Fibroblast of skin of abdomen (primary cell): ENCODE measurements at regions not wholly inside any gene's neighbourhood (a gene's known extent, or its start where the extent isn't known, plus 50 kb on each side); places are given as distances from the start of the nearest gene placed in this dataset.
A peak's percentile ranks its signal among the peaks of the same experiment; 100 is the strongest.
"Not testable (repeated sequence)": the region's sequence is repeated elsewhere in the genome, so short reads cannot be mapped to it uniquely, and the experiment has no call there.

Source experiments
- DNase-seq: peaks from one replicate; pipeline ENCODE4 v3.0.0-alpha.2; 2013

DNA sequence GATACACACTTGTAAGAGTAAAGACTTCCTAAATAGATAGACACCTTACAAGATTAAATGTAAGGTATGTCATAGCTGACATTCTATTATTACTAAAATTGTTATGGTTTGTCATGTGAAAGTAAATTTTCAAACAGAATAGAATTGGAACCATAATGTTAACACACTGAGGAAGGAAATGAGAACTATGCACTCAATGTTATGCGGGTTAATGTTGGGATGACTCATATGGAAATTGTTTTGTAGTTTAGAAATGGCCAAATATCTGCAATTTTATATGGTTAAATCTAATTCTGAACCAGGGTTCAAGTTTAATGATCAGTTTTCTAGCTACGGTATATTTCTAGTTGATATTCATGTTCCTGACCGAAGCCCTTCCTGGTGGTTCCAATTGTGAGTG, 214.2 kb upstream of the ADO start:
- peak; percentile 44 for DNase-seq

GRCh38 chr10:62594093-62594520, 210.4 kb upstream of the ADO start:
- peak; percentile 77 for DNase-seq

DNA sequence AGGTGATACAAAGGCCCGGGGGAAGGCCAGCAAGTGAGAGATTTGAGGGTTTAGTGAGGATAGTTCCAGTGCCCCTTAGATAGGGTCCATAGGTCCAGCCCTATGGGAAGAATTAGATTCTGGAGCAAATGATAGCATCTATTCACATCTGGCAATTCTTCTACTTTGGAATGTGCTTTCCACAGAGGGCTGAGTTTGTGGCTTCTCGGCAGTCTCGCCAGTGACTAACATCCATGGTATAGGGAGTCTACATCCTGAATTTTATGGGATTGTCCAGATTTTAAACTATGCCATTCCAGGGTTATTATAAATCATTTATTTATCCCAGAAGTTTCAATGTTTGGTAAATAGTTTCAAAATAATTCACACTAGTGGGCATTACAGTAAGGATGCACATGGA, 207.3 kb upstream of the ADO start:
- DNase-seq: peak; percentile 95

DNA sequence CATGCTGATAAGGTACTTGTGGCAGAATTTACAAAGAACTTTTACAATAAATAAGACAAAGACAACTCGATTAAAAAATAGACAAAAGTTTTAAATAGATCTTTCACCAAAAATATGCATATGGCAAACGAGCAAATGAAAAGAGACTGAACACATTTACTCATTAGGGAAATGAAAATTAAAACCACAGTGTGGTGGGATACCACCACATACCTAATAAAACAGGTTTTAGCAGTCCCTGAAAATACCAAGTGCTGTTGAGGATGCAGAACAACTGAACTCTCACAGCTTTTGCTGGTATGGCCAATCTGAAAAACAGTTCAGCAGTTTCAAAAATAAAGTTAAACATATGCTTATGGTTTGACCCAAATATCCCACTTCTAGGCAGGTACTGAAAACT, 205.4 kb upstream of the ADO start:
- DNase-seq: no peak

- not testable (repeated sequence) for DNase-seq
Observed at GRCh38 chr10:62606551-62606950, 198.0 kb upstream of the ADO start.

GRCh38 chr10:62608189-62608875, 196.2 kb upstream of the ADO start:
- not testable (repeated sequence) for DNase-seq

DNA sequence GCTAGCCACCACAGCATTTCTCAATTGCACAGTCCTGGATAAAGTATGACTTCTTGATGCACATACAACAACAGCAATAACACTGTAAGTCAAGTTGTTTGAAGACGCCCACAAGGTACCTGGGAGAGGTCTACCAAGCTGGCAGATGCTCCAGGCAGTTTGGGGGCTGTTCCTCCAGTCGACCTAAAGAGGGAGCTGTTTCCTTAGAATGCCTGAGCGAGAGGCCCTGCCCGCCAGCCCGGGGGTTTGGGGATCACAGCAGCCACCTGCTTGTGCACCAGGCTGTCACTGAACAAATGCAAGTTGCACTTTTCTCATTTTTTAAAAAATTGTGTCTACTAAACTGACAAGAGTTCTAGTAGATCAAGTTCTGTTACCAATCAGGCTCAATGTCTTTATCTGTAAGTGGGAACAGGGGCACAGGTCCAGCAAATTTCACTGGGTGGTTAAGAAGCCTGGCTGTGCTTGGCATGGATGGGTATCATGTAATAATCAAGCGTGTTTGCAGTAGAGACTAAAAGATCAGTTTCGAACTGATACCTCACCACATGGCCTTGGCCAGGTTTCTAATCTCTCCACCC, 193.8 kb upstream of the ADO start:
- DNase-seq: peak; percentile 56

DNA sequence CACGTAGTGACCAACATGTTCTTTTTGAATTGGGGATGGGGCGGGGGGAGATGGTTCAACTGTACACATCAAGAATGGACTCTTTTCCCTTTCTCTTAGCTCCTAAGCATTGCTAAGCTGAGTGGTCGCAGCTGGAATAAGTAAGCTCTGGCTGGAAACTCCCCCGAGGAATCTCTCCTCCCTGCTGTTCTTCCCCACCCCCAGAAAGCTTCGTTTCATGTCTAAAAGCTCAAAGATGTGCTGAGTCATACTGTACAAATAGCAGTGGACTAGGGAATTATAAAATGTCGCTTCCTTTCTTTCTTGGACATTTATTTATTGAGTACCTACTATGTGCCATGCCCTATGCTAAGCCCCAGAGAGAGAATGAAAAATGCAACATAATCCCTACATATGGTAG, 191.1 kb upstream of the ADO start:
- peak; percentile 85 for DNase-seq

DNA sequence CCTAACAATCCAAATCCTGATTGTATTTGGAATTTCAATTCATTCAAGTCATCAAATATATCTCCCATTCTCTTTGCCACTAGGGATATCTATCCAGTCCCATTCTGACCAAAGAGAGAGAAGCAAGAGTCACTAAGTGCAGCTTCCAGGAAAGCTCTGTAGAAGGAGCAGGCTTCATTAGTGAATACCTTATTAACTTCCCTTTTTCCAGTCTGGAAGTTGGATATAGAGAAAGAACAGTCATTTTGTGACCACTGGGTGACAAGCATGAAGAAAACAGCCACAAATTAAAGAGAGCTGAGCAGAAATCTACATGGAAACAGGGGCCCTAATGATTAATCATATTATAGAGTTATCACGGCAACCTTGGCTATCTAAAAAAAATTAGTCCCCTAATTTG, 190.7 kb upstream of the ADO start:
- no peak for DNase-seq

GRCh38 chr10:62614389-62615157, 189.9 kb upstream of the ADO start:
- peak; percentile 61 for DNase-seq

DNA sequence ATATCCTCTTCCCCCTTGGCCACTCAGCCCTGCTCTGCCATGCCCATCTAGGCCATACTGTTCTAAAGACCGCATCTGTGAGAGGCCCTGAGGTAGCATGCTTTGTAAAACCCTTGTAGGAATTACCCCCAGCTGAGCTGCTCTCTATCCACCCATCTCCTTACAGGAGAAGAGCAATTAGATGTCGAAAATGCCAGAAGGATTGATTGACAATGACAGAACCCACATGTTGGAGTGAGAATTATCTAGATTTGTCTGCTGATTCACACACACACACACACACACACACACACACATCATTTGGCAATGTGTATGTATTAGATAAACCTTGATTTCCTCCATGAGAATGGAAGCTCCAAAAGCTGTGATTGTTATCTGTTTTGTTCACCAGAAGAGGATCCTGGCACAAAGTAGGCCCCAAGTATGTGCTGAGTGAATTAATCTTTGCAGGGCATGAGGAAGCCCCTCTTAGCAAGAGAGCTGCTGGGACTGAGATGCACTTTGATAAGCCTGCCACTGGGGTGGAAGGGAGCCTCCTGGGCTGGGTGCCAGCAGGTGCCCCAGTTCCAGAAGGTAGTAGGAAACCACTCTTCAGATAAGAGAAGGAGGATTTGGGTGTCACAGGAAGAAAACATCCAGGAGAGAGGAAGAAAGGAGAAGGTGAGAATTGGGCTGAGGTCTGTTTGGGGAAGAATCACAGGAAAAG, 187.5 kb upstream of the ADO start:
- peak; percentile 29 for DNase-seq

DNA sequence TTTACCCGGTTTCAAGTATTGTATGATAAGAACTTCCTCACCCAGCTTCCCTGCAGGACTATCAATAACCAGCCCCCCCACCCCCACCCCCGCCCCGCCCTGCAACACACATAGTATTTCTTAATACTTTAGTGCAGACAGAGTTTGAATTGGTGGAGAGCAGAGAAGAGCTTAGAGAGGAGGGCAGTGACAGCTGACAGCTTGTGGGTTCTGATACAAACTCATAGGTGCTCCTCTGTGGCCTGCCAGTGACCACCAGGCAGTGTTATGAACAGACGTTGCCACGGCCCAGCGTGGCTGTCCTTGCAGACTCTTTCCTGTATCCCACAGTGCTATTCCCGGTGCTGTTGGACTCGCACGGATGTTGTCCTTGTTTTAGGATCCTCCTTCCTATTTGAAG, 186.9 kb upstream of the ADO start:
- no peak for DNase-seq

GRCh38 chr10:62618054-62618453, 186.5 kb upstream of the ADO start:
- no peak for DNase-seq

DNA sequence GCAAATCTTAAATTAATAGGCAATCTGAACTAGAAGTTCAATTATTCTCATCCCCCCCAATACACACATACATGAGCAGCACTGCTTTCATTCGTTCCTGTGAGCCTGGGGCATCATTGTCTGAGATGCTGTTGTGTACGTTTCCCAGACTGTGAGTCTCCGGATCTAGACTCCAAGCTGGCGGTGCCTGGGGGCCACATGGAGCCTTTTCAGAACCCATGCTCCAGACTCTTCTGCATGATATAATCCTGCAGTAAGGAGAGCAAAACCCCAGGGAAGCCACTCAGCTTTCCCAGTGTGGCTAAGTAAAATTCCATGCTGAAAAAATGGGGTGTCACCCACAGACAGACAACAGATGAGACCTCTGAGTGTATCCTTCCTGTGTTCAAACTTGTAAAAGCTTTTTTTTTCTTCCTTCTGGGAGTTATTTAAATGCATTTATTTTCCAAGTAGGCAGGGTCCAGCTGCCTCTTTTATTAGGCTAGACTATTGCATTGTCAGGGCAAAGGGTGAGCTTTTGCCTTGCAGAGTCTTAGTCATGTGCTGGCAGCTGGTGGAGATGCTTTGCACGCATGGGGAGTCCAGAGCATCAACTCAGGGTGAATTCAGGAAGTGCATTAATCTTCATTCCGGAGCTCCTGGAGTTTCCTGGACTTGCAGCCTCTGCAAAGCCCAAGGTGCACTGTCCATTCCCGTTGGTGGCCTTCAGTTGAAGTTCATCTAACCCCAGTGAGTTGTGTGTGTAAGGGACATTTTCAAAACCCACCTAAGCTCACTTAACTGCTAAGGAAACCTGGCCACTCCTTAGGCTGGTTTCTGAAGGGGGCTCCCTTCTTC, 185.7 kb upstream of the ADO start:
- peak; percentile 91 for DNase-seq

GRCh38 chr10:62619413-62619738, 185.1 kb upstream of the ADO start:
- DNase-seq: peak; percentile 69

DNA sequence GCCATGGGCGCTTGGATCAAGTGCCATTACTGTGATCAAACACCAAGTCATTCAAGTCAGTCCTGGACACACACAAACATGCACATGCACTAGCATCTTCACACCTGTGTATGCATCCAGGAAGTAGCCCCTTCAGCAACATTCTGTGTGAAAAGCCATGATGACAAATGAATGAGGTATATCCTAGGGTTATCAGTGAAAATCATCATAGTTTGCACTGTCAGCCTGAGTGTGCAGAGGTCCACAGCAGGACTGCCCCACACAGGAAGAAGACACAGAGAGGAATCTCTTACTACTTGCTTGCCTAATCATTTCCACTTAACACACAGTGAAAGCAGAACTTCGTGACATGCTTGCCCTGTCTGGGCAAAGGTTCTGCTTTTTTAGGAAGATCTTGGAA, 184.0 kb upstream of the ADO start:
- no peak for DNase-seq

- DNase-seq: no peak
Observed at GRCh38 chr10:62623223-62623622, 181.3 kb upstream of the ADO start.

DNA sequence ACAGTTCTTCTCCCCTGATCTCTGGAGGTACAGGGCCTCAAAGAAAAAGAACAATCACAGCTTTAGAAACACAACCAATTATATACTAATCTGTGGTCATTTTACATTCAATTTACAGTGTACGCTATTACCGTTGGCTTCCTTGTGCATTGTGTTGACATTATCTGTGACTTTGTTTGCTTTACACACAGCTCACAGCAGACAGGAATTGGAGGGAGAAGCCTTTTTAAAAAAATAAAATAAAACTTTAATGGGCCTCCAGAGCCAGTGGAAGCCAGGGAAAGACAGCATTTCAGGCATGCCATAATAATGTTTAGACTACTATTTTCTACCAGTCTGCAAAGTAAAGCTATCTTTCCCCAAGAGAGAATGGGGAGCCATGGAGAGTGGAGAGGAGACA, 179.0 kb upstream of the ADO start:
- DNase-seq: no peak

GRCh38 chr10:62626079-62626478, 178.4 kb upstream of the ADO start:
- DNase-seq: no peak

DNA sequence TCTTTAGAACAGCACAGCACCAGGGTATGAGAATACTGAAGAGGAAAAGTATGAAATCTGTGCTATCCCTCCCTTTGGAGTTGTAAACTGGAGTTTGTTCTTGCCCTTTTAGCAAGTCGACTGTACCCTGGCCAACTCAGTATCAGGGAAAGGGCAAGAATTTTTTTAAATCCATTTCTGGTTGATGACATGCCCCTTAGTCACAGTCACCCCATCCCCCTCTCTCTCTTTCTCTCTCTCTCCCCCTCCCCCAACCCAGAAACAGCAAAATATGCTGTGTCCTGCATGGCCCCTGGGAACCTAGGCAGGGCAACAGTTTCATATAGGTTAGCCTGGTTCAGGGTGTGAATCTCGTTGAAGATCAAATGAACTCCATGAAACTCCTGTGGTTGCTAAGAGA, 177.7 kb upstream of the ADO start:
- peak; percentile 64 for DNase-seq

GRCh38 chr10:62627983-62628382, 176.5 kb upstream of the ADO start:
- peak; percentile 35 for DNase-seq

DNA sequence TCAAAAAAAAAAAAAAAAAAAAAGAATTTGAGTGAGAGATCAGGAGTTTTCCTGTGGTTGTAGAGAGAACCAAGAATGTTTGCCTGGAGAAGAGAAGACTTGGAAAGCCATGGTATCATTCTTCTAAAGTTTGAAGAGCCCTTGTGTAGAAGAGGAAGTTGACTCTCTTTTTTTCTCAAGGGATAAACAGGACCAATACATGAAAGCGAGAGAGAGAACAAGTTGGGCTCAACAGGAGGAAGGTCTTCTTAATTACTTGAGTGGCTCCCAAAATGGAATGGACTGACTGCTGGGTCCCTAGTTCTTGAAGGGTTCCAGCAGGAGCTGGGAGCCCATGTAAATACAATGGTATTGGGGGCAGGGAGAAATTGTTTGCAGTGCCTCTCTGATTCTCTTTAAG, 173.3 kb upstream of the ADO start:
- DNase-seq: no peak
